Natural killer cell (primary cell): ENCODE measurements at regions not wholly inside any gene's neighbourhood (a gene's known extent, or its start where the extent isn't known, plus 50 kb on each side); places are given as distances from the start of the nearest gene placed in this dataset.

ENCODE experiments used
- ATAC-seq, 3 donors: fragments of 150-1000 bp in 2 of 3; fragments of 200-7000 bp in 1 of 3; cut with Tn5 transposase; 1 replicate in 1 of 3; 2 replicates in 2 of 3; pipeline ENCODE4 v1.10.0; 2021; ENCODE audit warnings: mild to moderate bottlenecking in 2 of 3, moderate library complexity in 2 of 3
- DNase-seq, 2 donors: peaks; one replicate each; pipeline versions ENCODE4 v3.0.0 to v3.0.0-alpha.2; 2013 to 2021; ENCODE audit warnings: mixed read lengths in 1 of 2
- H3K27ac ChIP-seq: one replicate; pipeline ENCODE4 v1.5.1; 2013; ENCODE audit warnings: mild to moderate bottlenecking, low read length
- H3K27me3 ChIP-seq: one replicate; pipeline ENCODE4 v1.6.1; 2013; ENCODE audit warnings: low read length; ENCODE audit not compliant: control insufficient read depth, insufficient read depth
- H3K36me3 ChIP-seq: one replicate; pipeline ENCODE4 v1.6.1; 2013; ENCODE audit warnings: low read length; ENCODE audit not compliant: control insufficient read depth, insufficient read depth
- H3K4me1 ChIP-seq: one replicate; pipeline ENCODE4 v1.6.1; 2013; ENCODE audit warnings: low read length; ENCODE audit not compliant: control insufficient read depth, insufficient read depth
- H3K4me3 ChIP-seq: one replicate; pipeline ENCODE4 v1.5.1; 2013; ENCODE audit warnings: low read length
- H3K9me3 ChIP-seq: one replicate; pipeline ENCODE4 v1.6.1; 2013; ENCODE audit warnings: low read length; ENCODE audit not compliant: control insufficient read depth, insufficient read depth
- H3K27ac Mint-ChIP-seq, 2 donors: one replicate each; pipeline ENCODE4 v1.8.0; 2022; ENCODE audit warnings: mild to moderate bottlenecking in 2 of 2, mixed read lengths in 2 of 2, moderate library complexity in 1 of 2
- H3K27me3 Mint-ChIP-seq, 2 donors: one replicate each; pipeline ENCODE4 v1.8.0; 2022; ENCODE audit warnings: low read depth in 2 of 2, mixed read lengths in 2 of 2
- H3K36me3 Mint-ChIP-seq: one replicate; pipeline ENCODE4 v1.8.0; 2022; ENCODE audit warnings: mixed read lengths
- H3K4me1 Mint-ChIP-seq, 2 donors: one replicate each; pipeline ENCODE4 v1.8.0; 2022; ENCODE audit warnings: mixed read lengths in 2 of 2
- H3K4me3 Mint-ChIP-seq: one replicate; pipeline ENCODE4 v1.8.0; 2022; ENCODE audit warnings: mild to moderate bottlenecking, moderate library complexity, mixed read lengths
- H3K9me3 Mint-ChIP-seq, 2 donors: one replicate each; pipeline ENCODE4 v1.8.0; 2022; ENCODE audit warnings: mixed read lengths in 2 of 2
- WGBS: methylation state at CpG from one replicate; pipeline ENCODE4 v1.1.7; 2013; ENCODE audit warnings: missing lambda C conversion rate; ENCODE audit not compliant: insufficient coverage; 5-methylcytosine and 5-hydroxymethylcytosine counted together
- intact Hi-C: fragments of 100-400 bp; cut with micrococcal nuclease; formaldehyde crosslinking; loops from one replicate; pipeline ENCODE4 v1.14.2; 2022
- TF ChIP-seq, protein P1 (sequence below): fragments of 200-600 bp; IDR thresholded peaks from one replicate; pipeline ENCODE4 v1.8.0; 2022; ENCODE audit warnings: antibody characterized with exemption

DNA sequence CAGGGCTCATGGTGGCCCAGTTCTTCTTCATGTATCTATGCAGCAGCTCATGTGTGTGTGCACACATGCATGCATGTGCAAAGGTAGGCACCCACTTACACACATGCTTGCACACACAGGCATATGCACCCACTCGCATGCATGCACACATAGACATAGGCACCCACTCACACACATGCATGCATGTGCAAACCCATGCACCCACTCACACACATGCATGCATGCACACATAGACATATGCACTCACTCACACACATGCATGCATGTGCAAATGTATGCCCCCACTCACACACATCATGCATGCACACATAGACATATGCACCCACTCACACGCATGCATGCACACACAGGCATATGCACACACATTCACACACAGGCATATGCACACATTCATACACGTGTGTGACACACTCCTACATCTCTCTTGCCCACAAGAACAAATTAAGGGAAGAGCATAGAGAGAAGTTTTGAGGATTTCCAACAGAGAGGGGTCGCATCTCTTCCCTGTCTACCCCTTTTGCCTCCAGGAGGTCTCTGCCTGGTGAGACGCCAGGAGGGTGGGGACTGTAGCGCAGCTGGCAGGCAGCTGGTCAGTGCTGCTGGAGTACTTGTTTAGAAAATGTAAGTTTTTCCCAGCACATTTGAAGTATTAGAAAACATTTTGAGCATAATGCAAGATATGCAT is 63.9 kb upstream of the ARHGEF7 start:
- no peak overlapping the region for H3K27ac Mint-ChIP-seq
- no peak overlapping the region for H3K27ac ChIP-seq
- no peaks in the 10 kb centered on the region for H3K9me3 ChIP-seq
- no peaks in the 10 kb centered on the region for H3K4me1 ChIP-seq
- ATAC-seq (peak in 1 of 3 donors; percentile 7), DNase-seq (no peak)
- no peaks in the 10 kb centered on the region for H3K36me3 ChIP-seq
- intact Hi-C loops, result no loop called here
- H3K4me1 Mint-ChIP-seq, result no peaks in the 10 kb centered on the region
- TF ChIP-seq, protein P1, sequence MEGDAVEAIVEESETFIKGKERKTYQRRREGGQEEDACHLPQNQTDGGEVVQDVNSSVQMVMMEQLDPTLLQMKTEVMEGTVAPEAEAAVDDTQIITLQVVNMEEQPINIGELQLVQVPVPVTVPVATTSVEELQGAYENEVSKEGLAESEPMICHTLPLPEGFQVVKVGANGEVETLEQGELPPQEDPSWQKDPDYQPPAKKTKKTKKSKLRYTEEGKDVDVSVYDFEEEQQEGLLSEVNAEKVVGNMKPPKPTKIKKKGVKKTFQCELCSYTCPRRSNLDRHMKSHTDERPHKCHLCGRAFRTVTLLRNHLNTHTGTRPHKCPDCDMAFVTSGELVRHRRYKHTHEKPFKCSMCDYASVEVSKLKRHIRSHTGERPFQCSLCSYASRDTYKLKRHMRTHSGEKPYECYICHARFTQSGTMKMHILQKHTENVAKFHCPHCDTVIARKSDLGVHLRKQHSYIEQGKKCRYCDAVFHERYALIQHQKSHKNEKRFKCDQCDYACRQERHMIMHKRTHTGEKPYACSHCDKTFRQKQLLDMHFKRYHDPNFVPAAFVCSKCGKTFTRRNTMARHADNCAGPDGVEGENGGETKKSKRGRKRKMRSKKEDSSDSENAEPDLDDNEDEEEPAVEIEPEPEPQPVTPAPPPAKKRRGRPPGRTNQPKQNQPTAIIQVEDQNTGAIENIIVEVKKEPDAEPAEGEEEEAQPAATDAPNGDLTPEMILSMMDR, result no peak
- no peaks in the 10 kb centered on the region for H3K27me3 ChIP-seq
- no peak overlapping the region for H3K4me3 ChIP-seq
- H3K36me3 Mint-ChIP-seq, result no peaks in the 10 kb centered on the region
- H3K4me3 Mint-ChIP-seq, result no peak overlapping the region
- H3K27me3 Mint-ChIP-seq, result peaks cover 16 to 32% of the 10 kb centered on the region in 2 donors
- 76% methylated on average over 6 of the region's 6 CpGs for WGBS
- H3K9me3 Mint-ChIP-seq, result no peaks in the 10 kb centered on the region

DNA sequence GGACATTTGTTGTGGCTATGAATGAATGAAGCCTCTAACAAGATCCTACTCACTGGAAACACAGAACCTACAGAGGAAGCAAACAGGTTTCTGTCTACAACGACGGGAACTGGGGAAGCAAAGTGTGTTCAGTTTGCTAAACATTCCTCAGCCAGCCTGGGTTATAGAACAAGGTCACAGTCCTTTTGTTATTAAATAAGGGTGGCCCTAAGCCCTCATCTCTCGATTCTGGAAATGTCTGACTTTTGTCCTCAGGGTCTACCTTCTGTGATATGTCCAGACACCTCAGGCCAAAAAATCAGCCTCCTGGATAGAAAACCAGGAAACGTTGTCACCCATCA is 64.6 kb upstream of the ARHGEF7 start:
- no peaks in the 10 kb centered on the region for H3K9me3 Mint-ChIP-seq
- 55% methylated on average over 4 of the region's 4 CpGs for WGBS
- peaks cover 10 to 30% of the 10 kb centered on the region in 2 donors for H3K27me3 Mint-ChIP-seq
- H3K27me3 ChIP-seq, result no peaks in the 10 kb centered on the region
- intact Hi-C loops, result no loop called here
- no peaks in the 10 kb centered on the region for H3K9me3 ChIP-seq
- H3K4me1 Mint-ChIP-seq, result no peaks in the 10 kb centered on the region
- TF ChIP-seq, protein P1, result no peak
- H3K4me3 Mint-ChIP-seq, result no peak overlapping the region
- DNase-seq (no peak), ATAC-seq (no peak)
- no peak overlapping the region for H3K27ac ChIP-seq
- H3K4me3 ChIP-seq, result no peak overlapping the region
- H3K27ac Mint-ChIP-seq, result no peak overlapping the region
- H3K36me3 ChIP-seq, result no peaks in the 10 kb centered on the region
- no peaks in the 10 kb centered on the region for H3K36me3 Mint-ChIP-seq
- no peaks in the 10 kb centered on the region for H3K4me1 ChIP-seq

DNA sequence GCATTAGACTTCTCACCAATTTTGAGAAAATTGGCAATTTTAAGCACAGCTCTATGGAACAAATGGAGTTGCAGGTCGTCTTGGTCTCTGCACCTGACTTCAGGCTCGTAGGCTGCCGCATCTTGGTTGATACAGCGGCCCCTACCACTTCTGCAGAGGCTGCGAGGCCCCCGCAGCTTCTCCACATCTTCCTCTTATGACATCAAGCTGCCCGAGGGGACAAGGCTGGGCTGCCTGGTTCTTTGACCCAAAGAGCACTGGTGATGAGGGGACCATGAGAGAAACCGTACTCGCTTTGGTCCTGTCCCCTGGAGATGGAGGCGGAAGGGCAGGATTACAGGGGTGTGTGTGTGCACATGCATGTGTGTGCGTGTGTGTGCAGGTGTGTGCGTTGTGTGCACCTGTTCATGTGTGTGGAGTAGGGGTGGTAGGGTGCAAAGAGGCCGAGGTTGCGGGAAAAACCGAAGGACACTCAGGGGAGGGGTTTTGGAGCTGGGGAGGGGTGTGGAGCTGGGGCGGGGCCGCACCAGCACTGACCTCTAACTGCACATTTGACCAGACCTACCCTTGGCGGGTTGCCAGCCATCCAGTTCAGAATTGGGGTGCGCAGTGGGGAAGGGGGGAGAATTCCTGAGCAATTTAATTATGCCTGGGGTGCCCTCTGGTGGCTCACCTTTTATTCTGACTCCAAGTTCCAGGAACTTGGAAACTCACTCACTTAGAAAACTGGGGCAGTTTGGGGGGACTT is 65.1 kb upstream of the ARHGEF7 start:
- no peaks in the 10 kb centered on the region for H3K4me1 Mint-ChIP-seq
- H3K4me3 Mint-ChIP-seq, result no peak overlapping the region
- WGBS, result 82% methylated on average over 19 of the region's 19 CpGs
- DNase-seq, result no peak
- Histone ChIP-seq H3K4me3 (no peak overlapping the region), H3K36me3 (no peaks in the 10 kb centered on the region), H3K27me3 (no peaks in the 10 kb centered on the region), H3K9me3 (no peaks in the 10 kb centered on the region), H3K27ac (no peak overlapping the region), H3K4me1 (no peaks in the 10 kb centered on the region)
- intact Hi-C loops, result no loop called here
- H3K27ac Mint-ChIP-seq, result no peak overlapping the region
- H3K36me3 Mint-ChIP-seq, result no peaks in the 10 kb centered on the region
- no peak for ATAC-seq
- no peaks in the 10 kb centered on the region for H3K9me3 Mint-ChIP-seq
- H3K27me3 Mint-ChIP-seq, result peaks cover 8 to 24% of the 10 kb centered on the region in 2 donors
- TF ChIP-seq, protein P1, result no peak
